GM19395 (cell line): ENCODE measurements at regions not wholly inside any gene's neighbourhood (a gene's known extent, or its start where the extent isn't known, plus 50 kb on each side); places are given as distances from the start of the nearest gene placed in this dataset.
"Not testable (repeated sequence)": the region's sequence is repeated elsewhere in the genome, so short reads cannot be mapped to it uniquely, and the experiment has no call there.

Experiments used
- ATAC-seq: cut with Tn5 transposase; IDR thresholded peaks from one replicate; pipeline ENCODE4 v1.9.1; 2021; ENCODE audit warnings: mild to moderate bottlenecking, moderate library complexity; ENCODE audit not compliant: unreplicated experiment

DNA sequence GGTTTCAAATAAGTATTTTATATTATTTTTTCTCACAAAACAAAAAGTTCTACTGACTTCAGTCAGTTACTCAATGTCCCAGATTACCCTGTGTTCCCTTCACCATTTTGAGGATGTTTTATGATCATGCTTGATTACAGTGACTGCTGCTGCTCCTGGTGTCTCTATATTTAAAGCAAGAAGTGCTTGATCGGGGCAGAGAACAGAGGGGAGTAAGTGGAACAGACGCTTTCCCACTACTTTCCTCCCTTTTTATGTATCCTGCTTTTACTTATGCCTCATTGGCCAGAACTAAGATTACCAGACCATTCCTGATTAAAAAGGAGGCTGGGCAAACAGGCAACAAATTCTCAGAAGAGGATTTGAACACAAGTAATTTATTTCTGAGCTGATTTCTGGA lies 612.1 kb downstream of the VGLL3 start:
- no peak for ATAC-seq

DNA sequence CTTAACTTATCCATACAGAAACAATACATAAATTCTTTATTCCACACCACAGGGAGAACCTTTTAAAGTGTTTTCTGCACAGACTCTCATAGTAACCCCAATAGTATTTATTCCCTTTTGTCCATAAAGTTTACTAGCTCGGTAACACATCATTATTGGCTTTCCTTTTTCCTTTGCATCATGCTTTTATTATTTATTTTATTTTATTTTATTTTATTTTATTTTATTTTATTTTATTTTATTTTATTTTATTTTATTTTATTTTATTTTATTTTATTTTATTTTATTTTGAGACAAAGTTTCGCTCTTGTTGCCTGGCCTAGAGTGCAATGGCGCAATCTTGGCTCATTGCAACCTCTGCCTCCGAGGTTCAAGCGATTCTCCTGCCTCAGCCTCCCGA lies 655.4 kb downstream of the VGLL3 start:
- not testable (repeated sequence) for ATAC-seq

DNA sequence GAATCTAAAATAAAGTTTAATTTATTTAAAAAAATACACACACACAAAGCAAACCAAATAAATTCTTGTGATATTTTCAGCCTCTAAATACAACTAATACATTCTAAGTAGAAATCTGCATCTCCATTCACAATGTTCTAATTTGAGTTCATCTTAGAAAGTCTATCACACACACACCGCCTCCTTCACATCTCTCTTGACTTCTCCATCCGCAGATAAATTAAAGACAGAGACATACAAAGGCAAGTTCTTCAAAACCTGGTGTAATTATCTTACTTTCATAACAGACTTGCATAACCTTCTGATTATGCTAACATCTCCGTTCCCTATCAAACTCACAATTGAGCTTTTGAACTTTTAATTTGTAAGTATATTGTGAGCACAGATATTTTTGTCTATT lies 657.3 kb downstream of the VGLL3 start:
- no peak for ATAC-seq

DNA sequence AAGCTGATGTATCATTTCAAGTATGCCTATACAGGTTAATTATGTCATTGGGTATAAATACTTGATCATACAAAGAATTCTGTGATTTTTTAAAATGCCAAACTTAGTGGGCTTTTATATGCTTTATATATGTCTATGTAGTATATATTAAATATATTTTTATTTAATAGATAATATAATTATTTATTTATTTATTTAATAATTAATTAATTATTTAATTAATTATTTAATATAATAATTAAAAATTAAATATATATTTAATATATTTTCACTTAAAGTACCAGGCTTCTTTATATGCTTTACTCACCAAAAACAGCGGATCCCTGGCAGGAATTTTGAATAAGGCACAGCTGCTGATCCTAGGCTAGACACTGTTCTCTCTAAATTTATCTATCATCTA lies 687.0 kb downstream of the VGLL3 start:
- ATAC-seq = no peak

DNA sequence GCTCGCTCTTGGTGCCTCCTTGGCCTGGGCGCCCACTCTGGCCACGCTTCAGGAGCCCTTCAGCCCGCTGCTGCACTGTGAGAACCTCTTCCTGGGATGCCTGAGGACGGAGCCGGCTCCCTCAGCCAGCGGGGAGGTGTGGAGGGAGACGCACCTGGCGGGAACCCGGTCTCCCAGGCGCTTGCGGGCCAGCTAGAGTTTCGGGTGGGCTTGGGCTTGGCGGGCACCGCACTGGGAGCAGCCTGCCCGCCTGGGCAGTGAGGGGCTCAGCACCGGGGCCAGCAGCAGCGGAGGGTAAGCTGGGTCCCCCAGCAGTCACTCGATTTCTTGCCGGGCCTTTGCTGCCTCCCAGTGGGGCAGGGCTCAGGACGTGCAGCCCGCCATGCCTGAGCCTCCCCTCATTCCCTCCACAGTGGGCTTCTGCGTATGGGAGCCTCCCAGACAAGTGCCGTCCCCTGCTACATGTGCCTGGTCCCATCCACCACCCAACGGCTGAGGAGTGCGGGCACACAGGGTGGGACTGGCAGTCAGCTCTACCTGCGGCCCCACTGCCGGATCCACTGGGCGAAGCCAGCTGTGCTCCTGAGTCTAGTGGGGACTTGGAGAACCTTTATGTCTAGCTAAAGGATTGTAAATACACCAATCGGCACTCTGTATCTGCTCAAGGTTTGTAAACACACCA lies 708.7 kb downstream of the VGLL3 start:
- no peak for ATAC-seq

DNA sequence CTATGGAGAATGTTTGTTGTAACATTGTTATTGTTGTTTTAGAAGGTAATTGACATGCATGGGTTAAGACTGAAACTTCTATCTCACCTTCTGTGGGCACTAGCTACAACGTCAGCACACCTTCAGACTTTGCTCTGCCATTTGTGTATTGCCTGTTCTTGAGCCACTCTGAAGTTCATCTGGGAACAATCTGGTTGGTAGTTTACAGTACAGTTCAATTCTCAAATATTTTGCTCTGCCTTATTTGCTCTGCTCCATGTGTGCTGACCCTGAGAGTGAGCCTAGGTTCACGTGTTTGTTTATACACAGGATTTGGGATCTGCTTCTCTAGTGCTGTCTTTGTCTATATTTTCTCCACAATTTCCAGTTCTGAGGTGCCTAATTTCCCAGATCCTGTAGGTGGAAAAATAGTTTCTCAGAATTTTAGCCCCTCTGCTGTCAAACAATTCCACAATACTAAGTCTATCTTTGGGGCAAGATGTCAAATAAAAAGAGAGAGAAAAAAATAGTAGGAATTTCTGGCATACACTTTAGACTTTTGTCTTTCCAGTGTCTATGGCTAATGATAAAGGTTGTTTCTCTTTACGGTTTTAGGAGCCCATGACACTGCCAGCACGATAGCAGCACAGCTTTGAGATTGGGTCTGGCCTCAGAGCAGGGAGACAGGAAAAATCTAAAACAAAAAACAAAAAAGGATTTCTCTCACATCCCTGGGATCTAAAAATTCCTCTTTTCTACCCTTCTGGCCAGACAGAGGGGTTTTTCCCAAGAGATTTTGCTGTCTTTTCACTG lies 721.4 kb downstream of the VGLL3 start:
- no peak for ATAC-seq

DNA sequence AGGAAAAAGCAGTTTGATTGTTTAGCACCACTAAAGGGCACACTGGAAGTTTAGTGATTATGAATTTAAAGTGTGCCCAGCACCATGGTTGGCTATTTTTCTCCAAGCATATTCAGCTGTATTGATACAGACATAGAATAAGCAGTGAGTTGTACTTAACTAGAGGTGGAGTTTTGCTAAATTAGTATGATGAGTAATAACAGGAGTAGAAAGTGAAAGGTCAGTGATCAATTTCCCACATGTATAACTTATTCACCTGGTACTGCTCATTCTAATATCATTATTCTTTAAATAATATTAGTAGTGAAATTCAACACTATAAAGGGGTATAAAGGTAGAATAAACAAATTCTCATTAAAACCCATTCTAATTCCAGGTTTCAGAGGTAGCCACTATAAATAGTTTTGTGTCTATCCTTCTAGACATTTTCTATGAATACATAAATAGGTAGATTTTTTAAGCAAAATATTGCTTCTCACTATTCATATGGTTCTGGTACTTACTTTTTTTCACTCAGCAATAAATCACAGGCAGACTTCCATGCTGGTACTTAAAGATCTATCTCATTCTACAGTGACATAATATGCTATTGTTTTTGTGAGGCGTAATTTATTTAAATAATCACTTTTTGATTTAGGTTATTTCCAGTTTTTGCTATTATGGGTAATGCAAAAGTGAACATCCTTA lies 732.9 kb downstream of the VGLL3 start:
- no peak for ATAC-seq

DNA sequence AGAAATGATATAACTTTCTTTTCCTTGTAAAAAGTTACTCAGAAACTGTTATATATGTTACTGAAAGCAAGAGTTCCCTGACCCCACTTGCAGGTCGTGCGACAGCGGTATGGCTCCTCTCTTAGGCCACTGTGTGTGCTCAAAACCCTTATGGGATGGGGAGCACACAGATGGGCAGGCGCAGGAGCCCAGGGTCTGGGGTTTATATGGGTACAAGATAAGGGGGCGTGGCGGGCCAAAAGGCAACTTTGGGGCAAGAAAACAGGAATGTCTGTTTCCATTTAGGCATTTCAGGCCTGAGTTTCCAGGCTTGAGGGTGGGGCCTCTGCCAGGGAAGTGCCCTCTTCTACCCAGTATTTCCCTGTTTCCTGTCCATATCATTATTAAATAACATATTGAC lies 736.5 kb downstream of the VGLL3 start:
- no peak for ATAC-seq

DNA sequence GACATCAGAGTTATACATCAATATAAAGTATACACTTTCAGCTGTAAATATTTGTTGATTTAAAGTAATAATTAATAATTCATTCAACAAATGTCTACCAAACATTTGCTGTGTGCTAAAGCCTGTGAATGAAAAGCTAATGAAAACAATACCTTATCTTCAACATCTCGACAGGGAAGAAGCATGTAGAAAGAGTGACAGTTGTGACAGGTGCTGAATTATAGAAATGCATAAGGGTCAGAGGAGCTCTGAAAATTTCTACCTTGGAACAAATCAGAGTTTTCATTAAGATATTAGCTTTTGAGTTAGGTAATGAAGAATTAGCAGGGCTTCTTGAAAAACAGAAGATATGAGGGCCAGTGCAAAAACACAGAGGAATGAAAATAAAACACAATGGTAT lies 739.2 kb downstream of the VGLL3 start:
- ATAC-seq = no peak

DNA sequence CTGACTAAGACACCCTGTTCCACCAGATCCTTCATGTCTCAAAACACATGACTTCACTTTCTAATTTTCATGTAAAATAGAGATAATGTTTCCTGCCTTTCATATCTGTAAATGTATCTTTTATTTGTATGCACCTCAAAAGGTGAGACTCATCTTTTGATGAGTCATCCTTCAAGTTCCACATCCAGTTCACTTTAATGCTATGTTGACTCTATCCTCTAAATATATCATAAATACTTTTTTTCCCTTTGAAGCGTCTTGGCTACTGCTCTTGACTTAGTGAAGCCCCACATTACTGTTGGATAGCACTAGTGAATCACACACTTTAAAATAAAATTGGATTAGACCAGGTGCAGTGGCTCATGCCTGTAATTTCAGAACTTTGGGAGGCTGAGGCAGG lies 741.1 kb downstream of the VGLL3 start:
- ATAC-seq = no peak

DNA sequence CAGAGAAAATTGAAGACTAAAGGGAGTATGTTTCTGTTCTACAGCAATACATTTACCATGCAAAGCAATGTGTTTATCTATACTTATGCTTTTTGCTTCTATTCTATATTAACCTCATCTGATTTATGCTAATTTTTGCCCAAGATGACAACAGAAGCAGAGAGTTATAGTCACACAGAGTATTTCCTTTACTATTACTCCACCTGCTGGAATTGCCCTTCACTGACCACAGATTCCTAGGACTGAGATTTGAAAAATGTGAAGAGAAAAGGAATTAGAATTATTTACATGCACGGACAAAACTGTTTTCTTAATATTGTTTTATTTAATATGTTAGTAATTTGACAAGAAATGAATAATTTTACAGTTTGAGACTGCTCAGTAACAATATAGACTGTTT lies 745.6 kb downstream of the VGLL3 start:
- no peak for ATAC-seq

DNA sequence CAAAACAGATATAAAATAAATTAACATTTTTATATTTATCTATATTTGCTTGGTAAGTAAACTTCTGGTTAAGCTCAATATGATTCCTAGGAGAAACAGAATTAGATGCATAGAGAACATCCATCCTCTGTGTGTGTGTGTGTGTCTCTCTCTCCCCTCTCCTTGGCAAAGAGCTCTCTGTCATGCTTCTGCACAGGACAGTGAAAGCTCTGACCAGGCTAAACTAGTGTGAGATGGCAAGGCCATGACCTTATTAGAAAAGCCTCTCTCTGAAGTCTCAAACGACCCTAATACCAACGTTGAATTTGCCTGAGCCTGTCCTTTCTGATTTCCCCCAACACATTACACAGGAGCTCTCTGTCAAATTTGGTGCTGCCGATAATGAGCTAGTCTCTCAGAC lies 746.0 kb downstream of the VGLL3 start:
- no peak for ATAC-seq

DNA sequence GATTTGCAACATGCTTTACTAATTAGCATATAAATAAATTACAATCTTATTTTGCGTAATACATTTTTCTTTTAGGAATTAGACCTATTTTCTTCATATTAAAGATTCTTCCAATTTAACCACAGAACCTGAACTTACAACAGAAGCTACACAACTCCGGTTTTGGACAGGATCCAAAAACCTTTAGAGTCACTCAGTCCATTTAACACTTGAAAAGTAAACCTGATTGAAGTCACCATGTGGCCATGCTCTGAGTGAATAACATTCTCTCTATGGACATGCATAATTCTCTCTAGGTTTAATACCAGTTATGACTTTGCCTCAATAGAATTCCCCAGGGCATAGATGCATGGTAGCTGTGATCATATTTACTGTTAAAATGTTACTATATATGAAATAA lies 751.0 kb downstream of the VGLL3 start:
- ATAC-seq = no peak

DNA sequence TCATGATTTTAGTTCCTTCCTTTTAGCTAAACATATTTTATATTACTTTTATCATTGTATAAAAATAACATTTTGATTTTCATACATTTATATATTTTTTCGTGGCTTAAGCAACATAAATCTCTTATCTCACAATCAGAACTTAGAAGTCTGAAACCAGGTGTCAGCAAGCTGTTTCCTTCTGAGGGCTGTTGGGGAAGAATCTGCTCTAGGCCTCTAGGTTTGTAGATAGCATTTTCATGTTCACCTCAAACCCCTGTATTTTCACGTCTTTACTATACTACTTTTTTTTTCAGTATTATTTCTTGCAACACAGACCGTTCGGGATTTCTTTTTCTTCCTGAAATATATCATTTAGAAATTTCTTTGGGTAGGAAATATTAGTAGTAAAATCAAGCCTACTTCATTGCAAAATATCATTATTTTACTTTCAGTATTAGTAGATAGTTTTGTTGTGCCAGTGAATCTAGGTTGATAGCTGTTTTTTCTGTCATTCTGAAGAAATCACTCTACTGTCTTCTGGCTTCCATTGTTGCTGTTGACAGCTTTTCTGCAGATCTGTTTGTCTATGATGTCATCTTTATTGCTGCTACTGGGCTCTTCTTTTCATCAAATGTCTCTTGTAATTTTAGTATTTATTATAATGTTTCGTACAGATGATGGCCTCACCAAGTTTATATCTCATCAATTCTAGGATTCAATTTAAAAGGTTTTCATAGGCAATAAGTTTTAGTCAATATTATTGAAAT lies 756.3 kb downstream of the VGLL3 start:
- no peak for ATAC-seq

DNA sequence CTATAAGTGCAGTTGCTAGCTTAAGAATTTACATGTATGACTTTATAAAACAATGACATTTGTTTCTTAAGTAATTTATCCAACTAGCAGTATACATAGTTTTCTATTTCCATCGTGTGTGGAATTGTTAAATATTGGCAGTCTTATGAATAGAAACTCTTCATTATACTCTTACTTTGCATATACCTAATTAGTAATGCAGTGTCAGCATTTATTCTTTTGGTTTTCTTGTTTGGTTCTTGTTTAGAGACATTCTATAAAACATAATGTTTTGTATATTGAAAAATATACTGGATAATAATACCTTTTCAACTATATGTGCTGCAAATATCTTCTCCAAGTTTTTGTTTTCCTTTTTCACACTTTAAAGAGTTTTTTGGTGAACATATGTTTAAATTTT lies 760.2 kb downstream of the VGLL3 start:
- ATAC-seq = no peak

DNA sequence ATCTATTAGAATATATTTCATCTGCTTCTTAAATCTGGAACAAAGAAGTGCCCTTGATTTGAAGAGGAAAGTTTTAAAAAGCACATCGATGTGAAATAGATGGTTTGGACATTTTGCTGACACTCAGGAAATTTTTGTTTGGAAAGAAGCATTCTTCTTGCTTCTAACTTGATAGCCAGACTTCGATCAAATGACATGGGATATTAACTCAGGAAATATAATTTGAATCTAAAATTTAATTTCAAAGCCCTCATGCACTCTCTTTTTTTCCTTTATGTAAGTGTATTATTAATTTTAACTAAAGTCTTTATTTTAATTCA lies 761.2 kb downstream of the VGLL3 start:
- ATAC-seq = no peak

DNA sequence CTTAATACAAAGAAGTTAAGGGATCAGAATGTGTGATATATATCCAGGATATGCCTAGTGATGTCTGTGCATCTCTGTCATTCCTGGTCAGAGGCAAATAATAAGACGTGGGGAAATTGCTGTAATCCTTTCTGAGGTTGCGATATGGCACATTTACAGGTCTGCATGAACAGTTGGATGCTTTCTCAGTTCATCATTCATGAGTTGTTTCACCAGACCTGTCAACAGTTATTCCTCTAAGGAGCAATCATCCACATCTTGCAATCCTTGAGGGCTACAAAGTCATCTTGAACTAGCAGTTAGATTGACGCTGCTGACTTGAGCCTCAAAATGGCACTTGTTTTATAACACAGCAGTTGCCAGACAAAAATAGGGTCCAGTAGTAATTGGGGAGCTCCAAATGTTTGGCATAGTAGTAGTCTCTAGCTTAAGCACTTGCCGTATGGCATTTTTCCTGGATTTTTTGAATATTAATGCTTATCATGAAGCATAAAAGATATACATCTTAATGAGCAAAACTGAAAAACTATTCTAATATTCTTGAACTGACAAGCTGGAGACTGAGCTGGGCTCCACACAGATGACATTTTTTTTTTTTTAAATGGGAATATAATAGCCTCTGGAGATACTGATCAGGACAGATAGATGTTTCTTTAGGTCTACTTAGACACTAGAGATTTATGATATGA lies 761.7 kb downstream of the VGLL3 start:
- no peak for ATAC-seq

DNA sequence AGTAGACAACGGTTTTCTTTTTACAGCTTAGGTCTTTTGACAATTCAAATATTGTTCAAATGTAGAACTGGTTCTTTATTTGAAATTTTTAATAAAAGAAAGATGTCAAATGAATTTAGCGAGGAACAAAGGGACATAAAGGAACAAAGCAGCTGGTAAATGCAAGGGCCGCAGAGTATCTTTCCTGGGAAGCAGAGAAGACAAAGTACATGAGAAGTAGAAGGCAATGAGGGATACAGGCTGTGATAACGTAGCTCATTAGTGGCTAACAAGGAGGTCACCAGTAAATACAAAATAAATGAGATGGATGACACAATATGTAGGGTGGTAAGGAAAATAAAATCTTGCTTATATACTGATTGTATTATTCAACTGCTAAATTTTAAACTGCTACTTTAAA lies 762.8 kb downstream of the VGLL3 start:
- ATAC-seq = no peak

DNA sequence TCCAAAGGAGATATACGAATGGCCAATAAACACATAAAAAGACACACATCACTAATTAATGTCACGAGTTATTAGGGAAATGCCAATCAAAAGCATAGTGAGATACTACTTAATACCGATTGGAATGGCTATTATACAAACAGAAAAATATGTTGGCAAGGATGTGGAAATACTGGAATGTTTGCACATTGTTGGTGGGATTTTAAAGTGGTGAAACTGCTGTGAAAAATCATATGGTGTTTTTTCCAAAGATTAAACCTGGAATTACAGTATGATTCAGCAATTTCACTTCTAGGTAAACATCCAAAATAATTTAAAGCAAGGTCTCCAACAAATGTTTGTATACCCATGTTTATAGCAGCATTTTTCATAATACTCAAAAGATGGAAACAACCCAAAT lies 765.5 kb downstream of the VGLL3 start:
- ATAC-seq = no peak

DNA sequence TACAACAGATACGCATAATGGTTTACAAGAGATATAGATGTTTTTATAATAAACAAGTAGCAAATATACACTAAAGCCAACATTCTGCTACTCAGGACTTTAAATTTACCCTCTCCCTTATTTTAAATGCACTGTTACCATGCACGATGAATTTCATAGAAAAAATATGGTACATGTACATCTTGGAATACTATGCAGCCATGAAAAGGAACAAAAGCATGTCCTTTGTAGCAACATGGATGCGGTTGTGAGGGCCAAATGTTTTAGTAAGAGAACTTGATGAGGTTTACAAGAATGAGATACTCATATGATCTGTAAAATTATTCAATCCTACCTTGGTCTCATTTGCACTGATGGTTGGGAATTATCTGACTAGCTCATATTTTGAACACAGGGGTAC lies 769.3 kb downstream of the VGLL3 start:
- ATAC-seq = no peak

DNA sequence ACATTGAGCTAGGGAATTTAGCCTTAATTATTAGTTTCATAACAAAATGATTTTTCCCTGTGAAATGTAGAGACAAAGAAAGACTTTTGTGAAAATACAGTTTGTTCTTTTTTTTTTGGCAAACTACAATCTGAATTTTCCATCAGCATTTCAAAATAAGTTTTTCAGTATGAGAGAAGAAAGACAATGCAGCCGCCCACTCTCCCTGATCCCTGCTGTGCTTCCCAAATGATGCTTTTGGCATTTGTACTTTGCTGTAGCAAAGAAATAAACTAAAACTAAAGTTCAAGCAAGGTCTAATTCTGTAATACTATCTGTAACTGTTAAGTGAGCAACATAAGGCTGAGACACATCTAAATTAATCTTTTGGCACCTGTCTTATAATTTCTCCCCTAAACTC lies 782.2 kb downstream of the VGLL3 start:
- ATAC-seq = no peak
